B cell (primary cell): ENCODE measurements at regions not wholly inside any gene's neighbourhood (a gene's known extent, or its start where the extent isn't known, plus 50 kb on each side); places are given as distances from the start of the nearest gene placed in this dataset.

Source experiments
- ATAC-seq: fragments of 200-7000 bp; cut with Tn5 transposase; one replicate; pipeline ENCODE4 v1.10.0; 2021; ENCODE audit warnings: low read depth, mild to moderate bottlenecking, moderate number of reproducible peaks, moderate library complexity
- CTCF ChIA-PET: fragments of 350-600 bp; sonication (Branson Sonifier 250); formaldehyde crosslinking; loops from one replicate; lab custom pipeline; 2021; ENCODE audit warnings: antibody characterized with exemption, inconsistent platforms; lab: Charles Lee
- POLR2A ChIA-PET: fragments of 350-600 bp; sonication (Branson Sonifier 250); formaldehyde crosslinking; loops from one replicate; lab custom pipeline; 2021; ENCODE audit warnings: antibody characterized with exemption; lab: Charles Lee
- DNase-seq: peaks from one replicate; pipeline ENCODE4 v3.0.0; 2013
- H2AFZ ChIP-seq: 2 replicates; pipeline ENCODE4 v1.6.1; 2012; ENCODE audit warnings: mild to moderate bottlenecking, low read depth, low read length; ENCODE audit not compliant: insufficient read depth, poor library complexity, severe bottlenecking
- H3K27ac ChIP-seq, 2 donors: 1 replicate in 1 of 2; 2 replicates in 1 of 2; pipeline ENCODE4 v1.5.1; 2012 to 2013; ENCODE audit warnings: low read length in 2 of 2, mild to moderate bottlenecking in 2 of 2, moderate library complexity in 1 of 2
- H3K27me3 ChIP-seq, 4 experiments: fragments of 200-600 bp in 1 of 4; sonication (generic) in 1 of 4; replicated peaks in 1 of 4; 1 replicate in 2 of 4; 2 replicates in 2 of 4; pipeline versions ENCODE4 v1.6.1 to v1.7.0; 2013 to 2016; ENCODE audit warnings: low read length in 3 of 4, mild to moderate bottlenecking in 2 of 4, mixed read lengths in 1 of 4, moderate library complexity in 1 of 4; ENCODE audit not compliant: insufficient read depth in 4 of 4, control insufficient read depth in 3 of 4; ENCODE audit errors: control extremely low read depth in 1 of 4
- H3K36me3 ChIP-seq, 2 experiments: replicated peaks in 1 of 2; 1 replicate in 1 of 2; 2 replicates in 1 of 2; pipeline versions ENCODE4 v1.6.1 to v1.7.1; 2013; ENCODE audit warnings: low read length in 1 of 2; ENCODE audit not compliant: insufficient read depth in 2 of 2, control insufficient read depth in 1 of 2; ENCODE audit errors: control extremely low read depth in 1 of 2, extremely low read depth in 1 of 2
- H3K4me1 ChIP-seq, 2 donors: fragments of 200-600 bp in 1 of 2; sonication (generic) in 1 of 2; 1 replicate in 1 of 2; 2 replicates in 1 of 2; pipeline versions ENCODE4 v1.5.1 to v1.6.1; 2013 to 2017; ENCODE audit warnings: low read length in 2 of 2; ENCODE audit not compliant: control insufficient read depth in 2 of 2, insufficient read depth in 2 of 2
- H3K4me2 ChIP-seq: replicated peaks from 2 replicates; pipeline ENCODE3; 2012; ENCODE audit warnings: mild to moderate bottlenecking, low read depth, low read length; ENCODE audit not compliant: poor library complexity, severe bottlenecking
- H3K4me3 ChIP-seq, 5 experiments: fragments of 200-600 bp in 1 of 5; sonication (generic) in 1 of 5; 1 replicate in 3 of 5; 2 replicates in 2 of 5; pipeline versions ENCODE4 v1.5.1 to v1.7.0; 2011 to 2016; ENCODE audit warnings: low read length in 4 of 5, mild to moderate bottlenecking in 4 of 5, low read depth in 2 of 5, control low read depth in 1 of 5, moderate library complexity in 1 of 5; ENCODE audit not compliant: insufficient read depth in 1 of 5; ENCODE audit errors: control extremely low read depth in 1 of 5, extremely low read depth in 1 of 5
- H3K79me2 ChIP-seq: fragments of 200-600 bp; sonication (generic); one replicate; pipeline ENCODE4 v1.6.0; 2016; ENCODE audit warnings: low read length; ENCODE audit not compliant: control insufficient read depth, insufficient read depth
- H3K9ac ChIP-seq: fragments of 200-600 bp; sonication (generic); 2 replicates; pipeline ENCODE4 v1.6.1; 2017; ENCODE audit warnings: mild to moderate bottlenecking, low read length, moderate library complexity
- H3K9me3 ChIP-seq, 3 donors: one replicate each; pipeline versions ENCODE4 v1.6.1 to v1.7.1; 2013; ENCODE audit warnings: low read length in 2 of 3; ENCODE audit not compliant: control insufficient read depth in 2 of 3, insufficient read depth in 1 of 3; ENCODE audit errors: control extremely low read depth in 1 of 3
- H4K20me1 ChIP-seq: 2 replicates; pipeline ENCODE4 v1.6.0; 2012; ENCODE audit warnings: mild to moderate bottlenecking, low read length; ENCODE audit not compliant: insufficient read depth, control insufficient read depth, poor library complexity, severe bottlenecking
- H3K27ac Mint-ChIP-seq: one replicate; pipeline ENCODE4 v1.8.0; 2021; ENCODE audit warnings: mixed read lengths
- H3K27me3 Mint-ChIP-seq: one replicate; pipeline ENCODE4 v1.8.0; 2021; ENCODE audit warnings: mixed read lengths
- H3K4me1 Mint-ChIP-seq: one replicate; pipeline ENCODE4 v1.8.0; 2021; ENCODE audit warnings: mixed read lengths
- H3K4me3 Mint-ChIP-seq: one replicate; pipeline ENCODE4 v1.8.0; 2021; ENCODE audit warnings: mixed read lengths
- H3K9me3 Mint-ChIP-seq: one replicate; pipeline ENCODE4 v1.8.0; 2022; ENCODE audit warnings: mixed read lengths; ENCODE audit not compliant: insufficient read depth
- EZH2 ChIP-seq: IDR thresholded peaks from 2 replicates; pipeline ENCODE4 v1.6.1; 2012; ENCODE audit warnings: borderline replicate concordance, low read depth, mild to moderate bottlenecking, moderate library complexity, low read length; ENCODE audit not compliant: insufficient read depth, poor library complexity, severe bottlenecking
- WGBS: methylation state at CpG from one replicate; pipeline ENCODE4 v1.1.5; 2013; ENCODE audit warnings: missing lambda C conversion rate; ENCODE audit not compliant: insufficient coverage; 5-methylcytosine and 5-hydroxymethylcytosine counted together
- intact Hi-C: fragments of 100-400 bp; cut with micrococcal nuclease; formaldehyde crosslinking; loops from one replicate; pipeline ENCODE4 v1.10.0; 2022
- TF ChIP-seq, protein P1 (sequence below): fragments of 200-600 bp; IDR thresholded peaks from one replicate; pipeline ENCODE4 v1.8.0; 2022; ENCODE audit warnings: antibody characterized with exemption, mild to moderate bottlenecking

DNA sequence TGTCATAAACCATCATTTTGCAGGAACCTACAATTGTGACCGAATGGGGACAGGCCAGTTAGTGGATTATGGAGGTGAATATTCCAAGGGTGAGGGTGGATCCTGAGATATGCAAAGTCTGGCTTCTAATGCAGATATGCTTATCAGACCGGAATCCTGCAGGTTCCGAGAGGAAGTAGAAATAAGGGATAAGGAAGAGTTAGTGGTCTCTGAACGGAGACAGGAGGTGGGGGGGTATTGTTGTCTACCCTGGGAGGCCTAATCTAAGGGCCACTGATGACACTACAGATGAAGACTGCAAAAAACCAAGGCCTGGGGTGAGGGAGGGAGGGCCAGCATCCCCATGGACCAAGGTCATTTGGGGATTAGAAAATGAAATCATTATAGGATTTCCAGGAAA, 67.7 kb upstream of the GATA6 start:
- ChIA-PET POLR2A (no interaction called here), CTCF (no interaction called here)
- no peak overlapping the region for H3K4me3 ChIP-seq
- H3K9me3 ChIP-seq, result no peaks in the 10 kb centered on the region
- no peaks in the 10 kb centered on the region for H3K79me2 ChIP-seq
- Mint-ChIP-seq H3K4me1 (no peaks in the 10 kb centered on the region), H3K9me3 (no peaks in the 10 kb centered on the region), H3K27ac (no peak overlapping the region), H3K27me3 (peaks cover 11% of the 10 kb centered on the region), H3K4me3 (no peak overlapping the region)
- no peaks in the 10 kb centered on the region for H3K27me3 ChIP-seq
- H2AFZ ChIP-seq, result no peak overlapping the region
- H3K36me3 ChIP-seq, result no peaks in the 10 kb centered on the region
- H3K27ac ChIP-seq, result no peak overlapping the region
- no peaks in the 10 kb centered on the region for H4K20me1 ChIP-seq
- DNase-seq (no peak), ATAC-seq (no peak)
- TF ChIP-seq, protein P1, sequence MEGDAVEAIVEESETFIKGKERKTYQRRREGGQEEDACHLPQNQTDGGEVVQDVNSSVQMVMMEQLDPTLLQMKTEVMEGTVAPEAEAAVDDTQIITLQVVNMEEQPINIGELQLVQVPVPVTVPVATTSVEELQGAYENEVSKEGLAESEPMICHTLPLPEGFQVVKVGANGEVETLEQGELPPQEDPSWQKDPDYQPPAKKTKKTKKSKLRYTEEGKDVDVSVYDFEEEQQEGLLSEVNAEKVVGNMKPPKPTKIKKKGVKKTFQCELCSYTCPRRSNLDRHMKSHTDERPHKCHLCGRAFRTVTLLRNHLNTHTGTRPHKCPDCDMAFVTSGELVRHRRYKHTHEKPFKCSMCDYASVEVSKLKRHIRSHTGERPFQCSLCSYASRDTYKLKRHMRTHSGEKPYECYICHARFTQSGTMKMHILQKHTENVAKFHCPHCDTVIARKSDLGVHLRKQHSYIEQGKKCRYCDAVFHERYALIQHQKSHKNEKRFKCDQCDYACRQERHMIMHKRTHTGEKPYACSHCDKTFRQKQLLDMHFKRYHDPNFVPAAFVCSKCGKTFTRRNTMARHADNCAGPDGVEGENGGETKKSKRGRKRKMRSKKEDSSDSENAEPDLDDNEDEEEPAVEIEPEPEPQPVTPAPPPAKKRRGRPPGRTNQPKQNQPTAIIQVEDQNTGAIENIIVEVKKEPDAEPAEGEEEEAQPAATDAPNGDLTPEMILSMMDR, result no peak
- no peak for TF ChIP-seq EZH2
- intact Hi-C loops, result no loop called here
- 100% methylated on average over 3 of the region's 4 CpGs for WGBS
- no peak overlapping the region for H3K4me2 ChIP-seq
- no peak overlapping the region for H3K9ac ChIP-seq
- no peaks in the 10 kb centered on the region for H3K4me1 ChIP-seq

DNA sequence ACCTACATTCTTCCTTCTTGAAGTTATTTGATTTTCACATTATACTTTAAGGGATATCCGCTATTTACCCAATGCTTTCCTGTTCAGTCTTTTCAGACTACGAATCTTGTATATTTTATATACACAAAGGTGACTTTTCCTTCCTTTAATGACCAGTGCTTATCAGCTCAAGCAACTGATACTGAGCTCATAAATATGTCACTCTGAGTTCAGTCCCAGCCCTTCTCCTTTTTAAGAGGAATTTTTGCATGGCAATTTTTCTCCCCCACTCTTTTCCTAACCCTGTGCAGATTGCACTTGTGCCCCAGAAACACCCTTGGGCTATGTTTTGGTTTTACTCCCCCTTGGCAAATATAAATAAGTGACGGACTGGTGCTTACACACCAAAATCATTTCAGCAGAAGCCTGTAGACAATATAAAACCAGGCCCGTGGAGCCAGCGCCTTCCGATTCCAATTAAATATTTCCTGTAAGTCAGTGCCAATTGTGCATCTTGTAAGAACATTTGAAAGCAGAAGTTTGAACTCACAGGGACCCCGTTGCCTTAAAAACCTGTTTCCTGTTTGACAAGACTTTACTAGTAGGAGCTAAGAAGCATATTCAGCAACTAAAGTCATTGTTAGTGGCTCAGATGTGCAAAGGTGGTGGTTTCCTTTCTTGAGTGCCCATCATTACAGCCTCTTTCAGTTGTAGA, 66.3 kb upstream of the GATA6 start:
- Mint-ChIP-seq H3K4me3 (no peak overlapping the region), H3K27ac (no peak overlapping the region), H3K27me3 (peaks cover 11% of the 10 kb centered on the region), H3K4me1 (no peaks in the 10 kb centered on the region), H3K9me3 (no peaks in the 10 kb centered on the region)
- H3K36me3 ChIP-seq, result no peaks in the 10 kb centered on the region
- no peak for TF ChIP-seq EZH2
- TF ChIP-seq, protein P1, result no peak
- no peak for ATAC-seq
- H3K9ac ChIP-seq, result no peak overlapping the region
- 0% methylated on average over 1 of the region's 7 CpGs for WGBS
- H3K4me1 ChIP-seq, result no peaks in the 10 kb centered on the region
- no peak overlapping the region for H3K4me3 ChIP-seq
- no peak for DNase-seq
- intact Hi-C loops, result no loop called here
- no peaks in the 10 kb centered on the region for H3K27me3 ChIP-seq
- no peak overlapping the region for H3K4me2 ChIP-seq
- ChIA-PET POLR2A (no interaction called here), CTCF (no interaction called here)
- H3K9me3 ChIP-seq, result no peaks in the 10 kb centered on the region
- no peak overlapping the region for H3K27ac ChIP-seq
- H4K20me1 ChIP-seq, result no peaks in the 10 kb centered on the region
- no peaks in the 10 kb centered on the region for H3K79me2 ChIP-seq
- no peak overlapping the region for H2AFZ ChIP-seq
